Stromal cell of bone marrow (primary cell): ENCODE measurements at regions not wholly inside any gene's neighbourhood (a gene's known extent, or its start where the extent isn't known, plus 50 kb on each side); places are given as distances from the start of the nearest gene placed in this dataset.

Experiments used
- DNase-seq: peaks from one replicate; pipeline ENCODE4 v3.0.0-alpha.2; 2012; ENCODE audit warnings: low read depth

GRCh38 chr7:131109011-131109758 lies 218.5 kb upstream of the MKLN1 start:
- DNase-seq: no peak

- DNase-seq: peak; percentile 74
These were observed 217.8 kb upstream of the MKLN1 start for GRCh38 chr7:131109759-131110296.

GRCh38 chr7:131110297-131111080 lies 217.2 kb upstream of the MKLN1 start:
- DNase-seq: no peak

- DNase-seq: peak; percentile 76
These were observed 216.5 kb upstream of the MKLN1 start for GRCh38 chr7:131111081-131111576.

- DNase-seq: no peak
These were observed 215.9 kb upstream of the MKLN1 start for GRCh38 chr7:131111792-131112191.

GRCh38 chr7:131112431-131112830 lies 215.2 kb upstream of the MKLN1 start:
- no peak for DNase-seq

- no peak for DNase-seq
These were observed 212.3 kb upstream of the MKLN1 start for GRCh38 chr7:131115340-131115739.

- DNase-seq: no peak
These were observed 210.2 kb upstream of the MKLN1 start for GRCh38 chr7:131117439-131117838.

GRCh38 chr7:131119381-131119780 lies 208.3 kb upstream of the MKLN1 start:
- DNase-seq: no peak

- no peak for DNase-seq
These were observed 205.3 kb upstream of the MKLN1 start for GRCh38 chr7:131122394-131122793.

GRCh38 chr7:131124001-131124629 lies 203.6 kb upstream of the MKLN1 start:
- no peak for DNase-seq

GRCh38 chr7:131124867-131125266 lies 202.8 kb upstream of the MKLN1 start:
- no peak for DNase-seq

- DNase-seq: no peak
These were observed 197.4 kb upstream of the MKLN1 start for GRCh38 chr7:131130324-131130723.

GRCh38 chr7:131131012-131131745 lies 196.5 kb upstream of the MKLN1 start:
- DNase-seq: no peak

GRCh38 chr7:131131746-131132431 lies 195.8 kb upstream of the MKLN1 start:
- DNase-seq: no peak

- DNase-seq: no peak
These were observed 188.2 kb upstream of the MKLN1 start for GRCh38 chr7:131139462-131139861.

- DNase-seq: no peak
These were observed 186.2 kb upstream of the MKLN1 start for GRCh38 chr7:131141443-131141967.

GRCh38 chr7:131143869-131144268 lies 183.8 kb upstream of the MKLN1 start:
- no peak for DNase-seq

GRCh38 chr7:131145026-131145425 lies 182.7 kb upstream of the MKLN1 start:
- no peak for DNase-seq

- DNase-seq: no peak
These were observed 181.9 kb upstream of the MKLN1 start for GRCh38 chr7:131145770-131146169.

- DNase-seq: no peak
These were observed 180.1 kb upstream of the MKLN1 start for GRCh38 chr7:131147604-131148003.
